Endothelial cell of umbilical vein (primary cell): ENCODE measurements at regions not wholly inside any gene's neighbourhood (a gene's known extent, or its start where the extent isn't known, plus 50 kb on each side); places are given as distances from the start of the nearest gene placed in this dataset.

Source experiments
- BruUV-seq: library from RNA; stranded (reverse); fragments of 400-500 nt; replicated peaks from 2 replicates; lab custom pipeline; 2021; lab: Mats Ljungman, UMichigan
- CTCF ChIA-PET: fragments of 300-600, 350-600 bp; sonication (Branson Sonifier 250); formaldehyde crosslinking; loops from one replicate; lab custom pipeline; 2021; ENCODE audit warnings: antibody characterized with exemption, inconsistent platforms; lab: Charles Lee
- POLR2A ChIA-PET: fragments of 300-600, 350-600 bp; sonication (Branson Sonifier 250); formaldehyde crosslinking; loops from one replicate; lab custom pipeline; 2021; ENCODE audit warnings: antibody characterized with exemption, inconsistent platforms; lab: Charles Lee
- DNase-seq: peaks from one replicate; pipeline ENCODE4 v3.0.0-alpha.2; 2011; ENCODE audit warnings: low read depth, low spot score
- FAIRE-seq: peaks from 2 replicates; lab custom pipeline; 2011; peaks lifted over from hg19 to GRCh38; lab: Jason Lieb, UNC
- H2AFZ ChIP-seq: 2 replicates; pipeline ENCODE4 v1.6.0; 2012; ENCODE audit warnings: low read depth, low read length, control low read depth, inconsistent platforms
- H3K27ac ChIP-seq: 2 replicates; pipeline ENCODE4 v1.5.1; 2011; ENCODE audit warnings: low read depth, mild to moderate bottlenecking, control low read depth, low read length, moderate library complexity; ENCODE audit not compliant: insufficient read depth
- H3K27me3 ChIP-seq, 2 experiments: 2 replicates each; pipeline versions ENCODE4 v1.6.0 to v1.6.1; 2011; ENCODE audit warnings: low read length in 2 of 2, mixed read lengths in 1 of 2; ENCODE audit not compliant: control insufficient read depth in 2 of 2, insufficient read depth in 2 of 2
- H3K36me3 ChIP-seq, 2 experiments: 2 replicates in 1 of 2; 3 replicates in 1 of 2; pipeline ENCODE4 v1.5.1; 2011; ENCODE audit warnings: low read length in 2 of 2, mild to moderate bottlenecking in 1 of 2, moderate library complexity in 1 of 2; ENCODE audit not compliant: control insufficient read depth in 2 of 2, insufficient read depth in 2 of 2; ENCODE audit errors: extremely low read depth in 1 of 2
- H3K4me1 ChIP-seq: 3 replicates; pipeline ENCODE4 v1.5.1; 2011; ENCODE audit warnings: mild to moderate bottlenecking, low read length; ENCODE audit not compliant: control insufficient read depth, insufficient read depth; ENCODE audit errors: extremely low read depth
- H3K4me2 ChIP-seq: 2 replicates; pipeline ENCODE4 v1.6.1; 2011; ENCODE audit warnings: low read length, control low read depth, mixed read lengths; ENCODE audit not compliant: insufficient read depth
- H3K4me3 ChIP-seq, 3 experiments: fragments of 200-600 bp in 1 of 3; sonication (generic), shearing (Covaris generic) in 1 of 3; replicated peaks in 1 of 3; 2 replicates each; pipeline ENCODE4 v1.5.1; 2011 to 2016; ENCODE audit warnings: control low read depth in 3 of 3, low read length in 3 of 3, mild to moderate bottlenecking in 2 of 3, inconsistent platforms in 1 of 3, low read depth in 1 of 3, moderate library complexity in 1 of 3; ENCODE audit not compliant: insufficient read depth in 1 of 3
- H3K79me2 ChIP-seq: 2 replicates; pipeline ENCODE4 v1.6.0; 2012; ENCODE audit warnings: low read length, inconsistent platforms; ENCODE audit not compliant: control insufficient read depth, insufficient read depth
- H3K9ac ChIP-seq: replicated peaks from 2 replicates; pipeline ENCODE3; 2011; ENCODE audit warnings: low read length, control low read depth; ENCODE audit not compliant: insufficient read depth; ENCODE audit errors: extremely low read depth
- H3K9me1 ChIP-seq: replicated peaks from 3 replicates; pipeline ENCODE4 v1.6.0; 2011; ENCODE audit warnings: mild to moderate bottlenecking, low read length; ENCODE audit not compliant: control insufficient read depth, insufficient read depth; ENCODE audit errors: extremely low read depth
- H3K9me3 ChIP-seq: replicated peaks from 2 replicates; pipeline ENCODE4 v1.5.1; 2012; ENCODE audit warnings: low read length, inconsistent platforms; ENCODE audit not compliant: control insufficient read depth, insufficient read depth
- H4K20me1 ChIP-seq: replicated peaks from 2 replicates; pipeline ENCODE3; 2011; ENCODE audit warnings: mild to moderate bottlenecking, low read length; ENCODE audit not compliant: control insufficient read depth, insufficient read depth; ENCODE audit errors: extremely low read depth
- EZH2 ChIP-seq: IDR thresholded peaks from 2 replicates; pipeline ENCODE4 v1.6.1; 2012; ENCODE audit warnings: borderline replicate concordance, low read depth, mild to moderate bottlenecking, moderate library complexity, low read length, inconsistent platforms; ENCODE audit not compliant: severe bottlenecking
- FOS ChIP-seq: IDR thresholded peaks from 2 replicates; pipeline ENCODE4 v1.6.1; 2011; ENCODE audit warnings: mild to moderate bottlenecking, low read length, moderate library complexity, borderline replicate concordance; ENCODE audit not compliant: insufficient read depth
- GATA2 ChIP-seq: IDR thresholded peaks from 2 replicates; pipeline ENCODE4 v1.7.0; 2011; ENCODE audit warnings: low read depth, mild to moderate bottlenecking, moderate library complexity, mixed read lengths, low read length; ENCODE audit not compliant: insufficient read length, insufficient read depth
- JUN ChIP-seq: IDR thresholded peaks from 2 replicates; pipeline ENCODE4 v1.6.1; 2011; ENCODE audit warnings: borderline replicate concordance, low read depth; ENCODE audit not compliant: insufficient read length, insufficient read depth
- MYC ChIP-seq: IDR thresholded peaks from one replicate; pipeline ENCODE4 v1.6.1; 2011; ENCODE audit warnings: mild to moderate bottlenecking, low read depth, low read length
- POLR2A ChIP-seq: IDR thresholded peaks from 2 replicates; pipeline ENCODE4 v1.6.1; 2012; ENCODE audit warnings: low read depth, mild to moderate bottlenecking, control low read depth, low read length
- POLR2AphosphoS5 ChIP-seq: IDR thresholded peaks from 2 replicates; pipeline ENCODE4 v1.6.1; 2012; ENCODE audit warnings: low read depth, mild to moderate bottlenecking, control low read depth, low read length, moderate library complexity; ENCODE audit not compliant: insufficient read depth
- dilution Hi-C: fragments of 300-500 bp; cut with MboI; formaldehyde crosslinking; loops from one replicate; pipeline ENCODE4 v1.15.0; 2019; ENCODE audit warnings: low sequenced_read_pairs; ENCODE audit not compliant: extremely low pct_ligation_motif_present
- intact Hi-C: fragments of 100-400 bp; cut with micrococcal nuclease; formaldehyde crosslinking; loops from one replicate; pipeline ENCODE4 v1.10.0; 2022
- TF ChIP-seq, protein P1 (sequence below): IDR thresholded peaks from 2 replicates; pipeline ENCODE4 v1.6.1; 2011; ENCODE audit not compliant: insufficient read depth, insufficient read length
- TF ChIP-seq, protein P2 (sequence below), 2 donors: IDR thresholded peaks; 1 replicate in 1 of 2; 2 replicates in 1 of 2; pipeline ENCODE4 v1.5.1; 2011; ENCODE audit warnings: low read length in 2 of 2, mild to moderate bottlenecking in 2 of 2, moderate library complexity in 2 of 2, control low read depth in 1 of 2, inconsistent platforms in 1 of 2, low read depth in 1 of 2; ENCODE audit not compliant: insufficient read depth in 1 of 2; ENCODE audit errors: extremely low read depth in 1 of 2

DNA sequence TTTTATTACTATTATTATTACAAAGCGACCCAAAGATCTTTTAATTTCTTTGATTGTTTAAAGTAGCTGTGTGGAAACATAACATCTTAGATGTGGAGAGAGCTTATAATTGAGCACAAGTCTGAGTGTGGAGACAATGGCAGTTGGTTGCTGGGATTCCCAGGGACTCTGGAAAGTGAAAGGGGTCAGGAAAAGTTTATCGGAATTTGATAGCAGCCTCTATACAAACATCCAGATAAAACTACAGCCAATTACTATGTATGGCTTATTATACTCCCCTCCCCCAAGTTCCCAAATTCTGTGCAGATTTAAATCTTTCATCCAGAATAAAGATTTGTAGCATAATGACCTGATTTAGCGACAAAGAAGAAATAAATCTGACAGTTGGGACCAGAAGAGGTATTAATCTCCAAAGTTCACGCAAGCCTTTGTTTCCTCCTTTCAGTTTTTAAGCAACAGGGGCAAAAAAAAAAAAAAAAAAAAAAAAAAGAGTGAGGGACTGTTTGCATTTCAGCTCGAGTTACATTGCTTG, 121.4 kb upstream of the MAP3K7 start:
- FAIRE-seq: no peak
- no peaks in the 10 kb centered on the region for H3K79me2 ChIP-seq
- dilution Hi-C loops: no loop called here

GRCh38 chr6:90707246-90707645, 120.4 kb upstream of the MAP3K7 start:
- H2AFZ ChIP-seq: no peak overlapping the region
- H3K9ac ChIP-seq: no peak overlapping the region
- no peaks in the 10 kb centered on the region for H3K4me1 ChIP-seq
- intact Hi-C loops: no loop called here
- CTCF ChIA-PET: no interaction called here
- POLR2A ChIA-PET: no interaction called here
- no peaks in the 10 kb centered on the region for H3K9me3 ChIP-seq
- no peaks in the 10 kb centered on the region for H3K9me1 ChIP-seq
- no peak overlapping the region for H3K4me2 ChIP-seq
- no peak overlapping the region for H3K4me3 ChIP-seq
- no peak overlapping the region for H3K27ac ChIP-seq
- TF ChIP-seq EZH2 (no peak), GATA2 (no peak), POLR2AphosphoS5 (no peak), POLR2A (no peak), JUN (no peak), MYC (no peak), FOS (no peak)
- TF ChIP-seq, protein P1, sequence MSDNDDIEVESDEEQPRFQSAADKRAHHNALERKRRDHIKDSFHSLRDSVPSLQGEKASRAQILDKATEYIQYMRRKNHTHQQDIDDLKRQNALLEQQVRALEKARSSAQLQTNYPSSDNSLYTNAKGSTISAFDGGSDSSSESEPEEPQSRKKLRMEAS: no peak
- TF ChIP-seq, protein P2, sequence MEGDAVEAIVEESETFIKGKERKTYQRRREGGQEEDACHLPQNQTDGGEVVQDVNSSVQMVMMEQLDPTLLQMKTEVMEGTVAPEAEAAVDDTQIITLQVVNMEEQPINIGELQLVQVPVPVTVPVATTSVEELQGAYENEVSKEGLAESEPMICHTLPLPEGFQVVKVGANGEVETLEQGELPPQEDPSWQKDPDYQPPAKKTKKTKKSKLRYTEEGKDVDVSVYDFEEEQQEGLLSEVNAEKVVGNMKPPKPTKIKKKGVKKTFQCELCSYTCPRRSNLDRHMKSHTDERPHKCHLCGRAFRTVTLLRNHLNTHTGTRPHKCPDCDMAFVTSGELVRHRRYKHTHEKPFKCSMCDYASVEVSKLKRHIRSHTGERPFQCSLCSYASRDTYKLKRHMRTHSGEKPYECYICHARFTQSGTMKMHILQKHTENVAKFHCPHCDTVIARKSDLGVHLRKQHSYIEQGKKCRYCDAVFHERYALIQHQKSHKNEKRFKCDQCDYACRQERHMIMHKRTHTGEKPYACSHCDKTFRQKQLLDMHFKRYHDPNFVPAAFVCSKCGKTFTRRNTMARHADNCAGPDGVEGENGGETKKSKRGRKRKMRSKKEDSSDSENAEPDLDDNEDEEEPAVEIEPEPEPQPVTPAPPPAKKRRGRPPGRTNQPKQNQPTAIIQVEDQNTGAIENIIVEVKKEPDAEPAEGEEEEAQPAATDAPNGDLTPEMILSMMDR (IDR thresholded peaks at IDR 0.05; ENCODE audit: extremely low read depth in 1 of 2, insufficient read depth in 1 of 2, low read depth in 1 of 2, low read length in 2 of 2): no peak
- dilution Hi-C loops: no loop called here
- no peaks in the 10 kb centered on the region for H3K36me3 ChIP-seq
- DNase-seq: no peak
- H3K79me2 ChIP-seq: no peaks in the 10 kb centered on the region
- FAIRE-seq: no peak
- H4K20me1 ChIP-seq: no peaks in the 10 kb centered on the region
- no TSS peak for BruUV-seq
- H3K27me3 ChIP-seq: no peaks in the 10 kb centered on the region

More for the DNA sequence above, 121.4 kb upstream of the MAP3K7 start:
- DNase-seq: no peak
- H3K27me3 ChIP-seq: no peaks in the 10 kb centered on the region
- POLR2A ChIA-PET: no interaction called here
- H3K9ac ChIP-seq: no peak overlapping the region
- CTCF ChIA-PET: no interaction called here
- no TSS peak for BruUV-seq
- H3K4me1 ChIP-seq: no peaks in the 10 kb centered on the region
- no peak overlapping the region for H3K4me3 ChIP-seq
- no peaks in the 10 kb centered on the region for H3K9me3 ChIP-seq
- no peak overlapping the region for H3K4me2 ChIP-seq
- H3K27ac ChIP-seq: no peak overlapping the region
- TF ChIP-seq FOS: no peak
- TF ChIP-seq POLR2AphosphoS5: no peak
- no peak for TF ChIP-seq POLR2A
- TF ChIP-seq MYC: no peak
- TF ChIP-seq, protein P1: no peak
- TF ChIP-seq GATA2: no peak
- no peak for TF ChIP-seq EZH2
- TF ChIP-seq JUN: no peak
- no peak overlapping the region for H2AFZ ChIP-seq
- intact Hi-C loops: no loop called here
- no peaks in the 10 kb centered on the region for H4K20me1 ChIP-seq
- H3K9me1 ChIP-seq: no peaks in the 10 kb centered on the region
- no peaks in the 10 kb centered on the region for H3K36me3 ChIP-seq
